Nephron progenitor cell (in vitro differentiated cells): ENCODE measurements at regions not wholly inside any gene's neighbourhood (a gene's known extent, or its start where the extent isn't known, plus 50 kb on each side); places are given as distances from the start of the nearest gene placed in this dataset.

Source experiments
- DNase-seq: peaks from one replicate; pipeline ENCODE4 v3.0.0; 2021
- H3K27ac Mint-ChIP-seq: 2 replicates; pipeline ENCODE4 v1.8.0; 2021; ENCODE audit warnings: mild to moderate bottlenecking, moderate library complexity, mixed read lengths
- H3K27me3 Mint-ChIP-seq: 2 replicates; pipeline ENCODE4 v1.8.0; 2021; ENCODE audit warnings: mild to moderate bottlenecking, low read depth, mixed read lengths; ENCODE audit not compliant: poor library complexity
- H3K36me3 Mint-ChIP-seq: 2 replicates; pipeline ENCODE4 v1.8.0; 2021; ENCODE audit warnings: low read depth, mixed read lengths
- H3K4me1 Mint-ChIP-seq: 2 replicates; pipeline ENCODE4 v1.8.0; 2021; ENCODE audit warnings: mixed read lengths
- H3K4me3 Mint-ChIP-seq: 2 replicates; pipeline ENCODE4 v1.8.0; 2021; ENCODE audit warnings: mild to moderate bottlenecking, moderate library complexity, mixed read lengths
- H3K9me3 Mint-ChIP-seq: 2 replicates; pipeline ENCODE4 v1.8.0; 2021; ENCODE audit warnings: mild to moderate bottlenecking, moderate library complexity, mixed read lengths
- CTCF ChIP-seq: fragments of 200-600 bp; sonication (generic); IDR thresholded peaks from 2 replicates; pipeline ENCODE4 v1.5.0; 2021; ENCODE audit warnings: antibody characterized with exemption

- H3K27ac Mint-ChIP-seq: no peak overlapping the region
- TF ChIP-seq CTCF: no peak
- peaks cover 7% of the 10 kb centered on the region for H3K4me1 Mint-ChIP-seq
- peaks cover 9% of the 10 kb centered on the region for H3K9me3 Mint-ChIP-seq
- H3K4me3 Mint-ChIP-seq: no peak overlapping the region
- H3K27me3 Mint-ChIP-seq: no peaks in the 10 kb centered on the region
- no peaks in the 10 kb centered on the region for H3K36me3 Mint-ChIP-seq
- no peak for DNase-seq
Measured at GRCh38 chr1:232364654-232365382, 265.1 kb downstream of the SIPA1L2 start.

GRCh38 chr1:232363008-232363407 lies 266.9 kb downstream of the SIPA1L2 start:
- Mint-ChIP-seq H3K27ac (no peak overlapping the region), H3K4me1 (peaks cover 7% of the 10 kb centered on the region), H3K27me3 (no peaks in the 10 kb centered on the region), H3K9me3 (peaks cover 9% of the 10 kb centered on the region), H3K4me3 (no peak overlapping the region), H3K36me3 (no peaks in the 10 kb centered on the region)
- TF ChIP-seq CTCF: no peak
- no peak for DNase-seq

- no peak for DNase-seq
- peaks cover 9% of the 10 kb centered on the region for H3K9me3 Mint-ChIP-seq
- no peaks in the 10 kb centered on the region for H3K4me1 Mint-ChIP-seq
- H3K27ac Mint-ChIP-seq: no peak overlapping the region
- H3K27me3 Mint-ChIP-seq: no peaks in the 10 kb centered on the region
- H3K36me3 Mint-ChIP-seq: no peaks in the 10 kb centered on the region
- no peak overlapping the region for H3K4me3 Mint-ChIP-seq
- TF ChIP-seq CTCF: no peak
Measured at GRCh38 chr1:232357416-232357815, 272.5 kb downstream of the SIPA1L2 start.

- no peak for DNase-seq
- H3K4me3 Mint-ChIP-seq: no peak overlapping the region
- no peak for TF ChIP-seq CTCF
- no peaks in the 10 kb centered on the region for H3K36me3 Mint-ChIP-seq
- no peak overlapping the region for H3K27ac Mint-ChIP-seq
- H3K27me3 Mint-ChIP-seq: no peaks in the 10 kb centered on the region
- no peaks in the 10 kb centered on the region for H3K9me3 Mint-ChIP-seq
- H3K4me1 Mint-ChIP-seq: peaks cover 11% of the 10 kb centered on the region
Measured at GRCh38 chr1:232355162-232356006, 274.5 kb downstream of the SIPA1L2 start.

- DNase-seq: no peak
- Mint-ChIP-seq H3K4me1 (peaks cover 11% of the 10 kb centered on the region), H3K27me3 (no peaks in the 10 kb centered on the region), H3K4me3 (no peak overlapping the region), H3K9me3 (no peaks in the 10 kb centered on the region), H3K27ac (no peak overlapping the region), H3K36me3 (no peaks in the 10 kb centered on the region)
- no peak for TF ChIP-seq CTCF
Measured at GRCh38 chr1:232353001-232353400, 276.9 kb downstream of the SIPA1L2 start.
